GM19351 (cell line): ENCODE measurements at regions not wholly inside any gene's neighbourhood (a gene's known extent, or its start where the extent isn't known, plus 50 kb on each side); places are given as distances from the start of the nearest gene placed in this dataset.
"Not testable (repeated sequence)": the region's sequence is repeated elsewhere in the genome, so short reads cannot be mapped to it uniquely, and the experiment has no call there.

ENCODE experiments used
- ATAC-seq: cut with Tn5 transposase; IDR thresholded peaks from one replicate; pipeline ENCODE4 v1.9.1; 2021; ENCODE audit warnings: mild to moderate bottlenecking, moderate library complexity; ENCODE audit not compliant: unreplicated experiment

DNA sequence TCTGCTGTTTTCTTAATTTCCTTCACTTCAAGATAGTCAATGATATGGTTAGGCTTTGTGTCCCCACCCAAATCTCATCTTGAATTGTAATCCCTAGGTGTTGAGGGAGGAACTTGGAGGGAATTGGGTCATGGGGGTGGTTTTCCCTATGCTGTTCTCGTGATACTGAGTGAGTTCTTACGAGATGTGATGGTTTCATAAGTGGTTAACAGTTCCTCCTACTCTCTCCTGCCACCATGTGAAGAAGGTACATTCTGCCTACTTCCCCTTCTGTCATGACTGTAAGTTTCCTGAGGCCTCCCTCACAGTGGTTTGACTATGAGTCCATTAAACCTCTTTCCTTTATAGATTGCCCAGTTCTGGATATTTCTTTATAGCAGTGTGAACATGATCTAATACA, 74.0 kb upstream of the SAMSN1 start:
- peak; percentile 63 for ATAC-seq

DNA sequence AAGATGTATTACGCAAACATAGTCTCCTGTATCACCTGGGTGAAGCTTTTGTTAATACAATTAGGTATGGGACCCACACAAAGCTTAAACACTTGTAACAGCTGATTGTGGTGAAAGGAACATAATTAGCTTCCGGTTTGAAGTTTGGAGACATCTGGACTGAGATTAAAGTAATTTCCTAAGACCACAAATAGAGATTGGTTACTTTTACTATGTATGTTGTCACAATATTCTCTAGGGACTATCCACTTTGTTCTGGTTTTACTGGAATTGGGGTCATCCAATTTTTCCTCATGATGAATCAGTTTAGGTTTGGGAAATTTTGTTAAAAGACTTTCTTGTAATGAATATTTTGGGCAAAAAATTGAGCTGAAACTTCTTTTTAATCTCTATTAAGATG, 71.8 kb upstream of the SAMSN1 start:
- no peak for ATAC-seq

DNA sequence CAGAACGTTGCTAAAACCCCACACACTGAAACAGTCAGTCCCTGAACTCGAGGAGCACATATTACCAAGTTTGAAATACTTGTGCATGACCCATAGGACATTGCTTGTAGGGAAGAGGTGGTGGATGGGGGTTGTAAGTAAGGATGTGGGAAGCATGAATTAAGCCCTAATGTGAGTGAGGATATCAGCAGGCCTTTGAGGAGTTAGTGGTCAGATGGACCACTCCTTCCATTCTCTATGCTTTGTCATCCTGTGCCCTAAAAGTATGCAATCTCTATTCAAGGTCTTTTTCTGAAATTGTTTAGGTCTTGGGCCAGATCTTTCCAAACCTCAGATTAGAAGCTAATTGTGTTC, 70.9 kb upstream of the SAMSN1 start:
- no peak for ATAC-seq

DNA sequence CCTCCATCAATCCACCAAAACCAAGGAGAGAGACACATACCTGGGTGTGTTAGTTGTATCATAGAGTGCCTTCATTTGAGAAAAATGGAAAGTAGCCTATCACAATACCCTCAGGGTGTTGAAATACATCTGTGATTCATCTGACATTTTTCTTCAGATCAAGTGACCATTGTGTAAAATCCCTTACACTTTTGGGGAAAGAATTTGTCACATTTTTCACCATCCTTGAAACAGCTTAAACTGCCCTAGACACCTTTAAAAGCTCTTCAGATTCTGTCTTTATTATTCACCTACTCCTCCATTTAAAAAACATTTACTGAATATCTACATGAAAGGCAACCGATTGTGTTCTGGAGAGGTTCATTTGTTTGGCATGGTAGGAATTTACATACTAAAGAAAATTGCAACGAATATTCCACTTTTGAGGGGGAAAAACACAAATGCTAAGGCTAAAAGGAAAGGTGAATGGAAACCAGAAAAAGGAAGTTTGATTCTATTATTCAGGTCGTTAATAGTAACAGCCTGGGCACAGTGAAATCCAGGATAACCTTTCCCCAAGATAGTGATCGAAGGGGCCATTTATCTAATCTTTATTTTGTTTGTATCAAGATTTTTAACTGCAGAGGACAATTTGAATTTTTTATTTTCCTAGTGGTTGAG, 70.4 kb upstream of the SAMSN1 start:
- ATAC-seq, result no peak

DNA sequence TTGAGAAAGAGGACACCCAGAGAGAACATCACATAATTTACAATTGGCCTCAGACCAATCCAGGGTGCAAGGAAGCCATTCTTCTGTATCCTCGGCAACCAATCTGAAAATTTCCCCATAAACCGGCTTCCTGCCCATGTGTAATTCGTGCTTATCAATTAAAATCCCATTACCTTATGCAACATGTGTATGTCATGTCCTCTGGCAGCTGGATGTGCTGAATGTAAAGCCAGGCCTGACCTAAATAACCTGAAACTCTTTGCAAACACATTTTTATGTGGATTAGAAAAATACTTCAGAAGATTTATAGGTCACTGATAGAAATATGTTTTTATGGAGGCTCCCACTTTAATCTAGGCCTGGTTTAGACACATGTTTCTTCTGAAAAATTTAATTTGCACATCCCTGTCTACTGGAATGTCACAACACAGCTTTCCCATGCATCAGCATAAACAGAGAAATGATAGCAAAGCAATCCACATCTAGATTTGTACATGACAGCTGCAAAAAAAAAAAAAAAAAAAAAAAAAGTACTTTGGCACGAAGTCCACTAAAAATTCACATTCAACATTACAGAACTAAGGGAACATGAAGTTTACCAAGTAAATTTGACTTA, 69.4 kb upstream of the SAMSN1 start:
- no peak for ATAC-seq

DNA sequence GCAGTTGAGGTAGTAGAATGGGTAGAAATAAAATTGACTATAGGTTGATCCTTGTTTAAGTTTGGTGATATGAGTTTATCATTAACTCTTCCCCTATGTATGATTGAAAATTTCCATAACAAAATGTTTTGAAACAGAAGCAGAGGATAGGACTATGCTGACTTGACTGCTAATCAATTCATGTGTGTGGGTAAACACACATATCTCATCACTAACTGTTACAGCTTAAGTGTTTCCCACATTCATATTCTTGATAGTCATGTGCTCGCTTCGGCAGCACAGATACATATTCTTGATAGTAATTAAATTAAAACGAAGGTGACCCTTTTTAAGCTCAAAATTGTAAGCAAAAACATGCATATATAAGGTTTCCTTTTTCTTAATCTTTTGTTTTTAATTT, 68.2 kb upstream of the SAMSN1 start:
- ATAC-seq, result no peak

DNA sequence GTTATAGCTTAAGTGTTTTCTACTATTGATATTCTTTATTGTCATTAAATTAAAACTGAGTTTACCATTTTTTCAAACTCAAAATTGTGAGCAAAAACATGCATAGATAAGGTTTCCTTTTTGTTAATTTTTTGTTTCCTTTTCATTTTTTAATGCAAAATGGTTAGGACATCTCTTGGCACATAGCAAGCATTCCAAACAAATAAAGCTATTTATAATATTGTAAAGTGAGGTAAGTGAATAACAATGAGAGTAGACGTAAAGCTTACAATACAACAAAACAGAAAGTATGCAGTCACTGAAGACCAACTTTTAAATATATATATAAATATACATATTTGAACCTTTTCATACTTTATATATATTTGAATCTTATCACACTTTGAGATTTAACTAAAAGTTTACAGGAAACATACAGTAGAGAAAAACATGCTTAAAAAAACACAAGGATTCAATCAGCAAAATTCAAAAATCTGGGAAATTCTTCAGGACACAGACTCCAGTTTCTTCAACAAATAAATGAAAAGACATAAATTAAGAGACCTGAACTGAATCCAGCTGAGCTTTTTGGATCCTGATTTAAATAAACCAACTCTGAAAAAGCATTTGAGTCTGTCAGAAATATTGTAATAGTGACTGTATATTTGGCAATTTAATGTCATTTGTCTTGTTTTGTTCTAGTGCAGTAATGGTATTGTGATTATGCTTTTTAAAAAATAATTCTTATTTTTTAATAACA, 67.5 kb upstream of the SAMSN1 start:
- no peak for ATAC-seq

DNA sequence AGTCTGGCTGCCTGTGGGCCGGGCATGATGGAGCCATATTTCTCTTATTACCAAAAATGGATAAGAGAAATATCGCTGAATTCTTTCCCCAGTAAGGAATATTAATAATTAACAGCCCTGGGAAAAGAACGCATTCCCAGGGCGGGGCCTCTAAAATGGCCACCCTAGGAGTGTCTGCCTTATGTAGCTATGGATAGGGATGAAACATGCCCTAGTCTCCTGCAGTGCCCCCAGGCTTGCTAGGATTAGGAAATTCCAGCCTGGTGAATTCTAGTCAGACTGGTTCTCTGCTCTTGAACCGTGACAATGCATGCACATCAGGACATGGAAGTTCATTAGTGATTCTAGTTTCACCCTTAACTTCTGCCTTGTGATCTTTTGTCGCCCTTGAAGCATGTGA, 64.0 kb upstream of the SAMSN1 start:
- not testable (repeated sequence) for ATAC-seq

DNA sequence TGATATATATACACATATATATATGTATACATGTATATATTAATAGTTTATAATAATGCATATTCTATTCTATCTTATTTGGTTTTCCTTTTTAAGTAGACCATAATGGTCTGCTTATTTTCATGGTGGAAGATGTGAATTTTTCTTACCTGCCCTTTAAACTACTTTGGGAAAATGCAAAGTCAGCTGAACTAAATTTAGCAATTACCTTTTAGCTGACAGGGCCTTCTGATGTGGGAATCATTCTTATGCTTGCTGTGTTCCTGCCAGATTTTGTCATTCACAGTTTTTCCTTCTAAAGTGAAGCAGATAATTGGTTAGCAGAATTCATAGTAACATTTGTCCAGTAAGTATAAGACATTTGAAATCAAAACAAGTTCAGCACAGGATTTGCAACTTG, 63.2 kb upstream of the SAMSN1 start:
- ATAC-seq, result no peak

DNA sequence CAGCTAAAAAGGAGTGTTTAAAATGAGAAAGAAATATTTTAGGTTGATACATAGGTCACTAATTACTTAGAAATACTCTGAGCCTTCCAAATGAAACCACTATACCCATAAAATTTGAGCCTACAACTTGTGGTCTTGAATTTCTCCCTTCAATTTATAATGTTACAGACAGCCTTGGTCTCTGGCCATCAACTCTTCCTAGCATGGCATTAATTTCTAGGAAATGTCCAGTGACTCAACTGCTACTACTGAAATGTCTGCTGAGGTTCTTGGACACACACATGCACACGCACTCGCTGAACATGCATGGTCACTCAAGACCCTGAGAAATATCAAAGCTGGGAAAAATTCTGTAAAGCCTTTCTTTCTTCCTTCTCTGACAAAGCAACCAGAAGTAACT, 61.1 kb upstream of the SAMSN1 start:
- no peak for ATAC-seq

DNA sequence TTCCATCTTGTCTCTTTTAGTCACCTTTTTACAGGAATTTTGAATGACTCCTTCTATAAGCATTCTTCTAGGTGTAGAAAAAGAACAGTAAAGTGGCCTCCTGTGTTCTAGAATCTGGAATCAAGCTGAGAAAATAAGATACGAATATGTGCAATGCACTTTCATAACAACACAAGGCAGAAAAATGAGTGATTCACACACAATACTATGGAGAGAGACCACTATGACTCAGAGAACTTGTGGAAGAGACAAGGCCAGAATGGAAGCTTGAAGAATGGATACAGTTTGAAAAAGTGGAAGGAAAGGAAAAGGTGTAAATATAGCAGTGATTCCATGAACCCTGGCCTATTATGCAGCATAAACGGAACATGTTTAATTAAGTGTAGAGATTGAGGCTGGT, 57.1 kb upstream of the SAMSN1 start:
- ATAC-seq, result no peak

DNA sequence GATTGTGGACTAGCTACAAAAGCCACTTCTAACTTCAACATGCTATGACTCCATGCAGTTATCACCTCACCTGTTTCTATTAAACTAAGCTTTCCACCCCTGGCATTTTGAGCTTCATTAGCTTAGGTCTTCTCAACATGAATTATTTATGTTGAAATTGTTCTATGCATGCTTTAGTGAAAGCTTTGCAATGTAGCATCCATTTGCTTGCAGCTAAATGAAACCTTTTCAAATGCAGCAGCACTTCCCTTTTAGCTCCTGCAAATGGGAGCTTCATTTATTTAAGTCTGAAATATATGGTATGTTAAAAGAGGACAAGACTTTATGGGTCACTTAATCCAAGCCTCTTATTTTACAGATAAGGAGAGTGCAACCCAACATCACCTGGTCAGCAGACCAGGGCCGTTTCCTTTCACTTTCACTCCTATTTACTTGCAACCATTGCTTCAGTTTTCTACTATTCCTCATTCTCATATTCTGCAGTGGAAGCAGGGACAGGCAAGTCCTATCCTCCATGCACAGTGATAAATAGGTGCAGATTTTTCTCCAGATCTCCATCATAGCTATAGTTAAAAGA, 56.4 kb upstream of the SAMSN1 start:
- ATAC-seq, result peak; percentile 86

DNA sequence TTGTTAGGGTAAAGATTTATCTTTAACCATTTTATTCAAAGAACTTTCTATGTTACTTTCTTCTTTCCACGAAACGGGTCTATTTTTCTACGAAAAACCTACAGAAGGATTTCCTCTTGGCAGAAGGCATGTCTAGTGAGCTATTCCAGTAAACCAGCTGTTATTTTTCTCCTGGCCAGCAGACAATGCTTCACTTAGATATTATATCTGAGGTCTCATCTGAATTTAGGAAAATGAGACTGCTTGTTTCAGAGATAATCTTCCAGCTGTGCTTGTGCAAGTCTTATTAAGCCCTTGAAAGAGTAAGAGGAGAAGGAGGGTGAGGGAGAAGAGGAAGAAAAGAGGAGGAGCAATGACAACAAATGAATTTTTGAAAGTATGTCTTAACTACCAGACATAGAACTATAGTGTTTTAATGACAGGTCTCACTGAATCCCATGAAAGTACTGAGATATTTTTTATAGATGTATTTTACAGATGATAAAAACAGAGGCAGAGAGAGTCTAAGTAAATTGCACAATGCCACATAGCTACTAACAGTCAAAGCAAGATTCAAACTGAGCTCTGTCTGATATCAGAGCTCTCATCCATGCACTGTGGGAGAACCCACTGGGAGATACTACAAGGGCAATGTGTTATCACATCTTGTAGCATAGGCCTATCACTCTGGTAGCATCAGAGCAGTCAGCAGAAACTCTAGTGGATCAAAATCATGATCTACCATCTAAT, 54.6 kb upstream of the SAMSN1 start:
- no peak for ATAC-seq

DNA sequence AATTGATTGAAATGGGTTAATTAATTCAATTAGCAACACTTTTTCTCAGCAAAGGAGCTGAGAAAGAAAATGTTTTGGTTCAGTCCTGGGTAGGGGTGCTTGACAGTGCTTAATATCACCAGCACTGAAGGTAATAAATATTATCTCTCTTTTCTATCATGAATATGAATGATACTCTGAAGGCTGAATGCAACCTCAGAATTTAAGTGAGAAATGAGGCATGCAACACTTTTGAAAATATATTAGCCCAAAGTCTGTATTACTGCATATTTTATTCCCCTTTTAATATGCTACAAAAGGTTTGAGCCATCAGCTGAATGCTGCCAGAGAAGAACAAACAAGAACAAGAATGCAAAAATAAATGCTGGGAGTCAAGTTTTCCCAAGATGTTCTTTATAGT, 52.0 kb upstream of the SAMSN1 start:
- ATAC-seq, result no peak
